ENCODE measurements at regions not wholly inside any gene's neighbourhood (a gene's known extent, or its start where the extent isn't known, plus 50 kb on each side); places are given as distances from the start of the nearest gene placed in this dataset.

- TF ChIP-seq CTCF (IDR thresholded peaks at IDR 0.05) (no peak), POLR2A (IDR thresholded peaks at IDR 0.05) (no peak)
These were observed 188.8 kb downstream of the NXNL2 start for GRCh38 chr9:88723751-88724150.

All from body of pancreas (tissue), 4 donors.